SK-N-MC (cell line): ENCODE measurements at regions not wholly inside any gene's neighbourhood (a gene's known extent, or its start where the extent isn't known, plus 50 kb on each side); places are given as distances from the start of the nearest gene placed in this dataset.
"Not testable (repeated sequence)": the region's sequence is repeated elsewhere in the genome, so short reads cannot be mapped to it uniquely, and the experiment has no call there.

Experiments
- EZH2 ChIP-seq: fragments of 200-600 bp; sonication (generic); IDR thresholded peaks from one replicate; pipeline ENCODE4 v1.6.1; 2017; ENCODE audit warnings: antibody characterized with exemption
- FOXP2 ChIP-seq: optimal IDR thresholded peaks from 2 replicates; pipeline ENCODE3; 2011; ENCODE audit warnings: mild to moderate bottlenecking, moderate library complexity; ENCODE audit not compliant: insufficient read depth; ENCODE audit errors: extremely low read length, control extremely low read depth
- POLR2AphosphoS5 ChIP-seq: IDR thresholded peaks from 2 replicates; pipeline ENCODE4 v1.6.1; 2012; ENCODE audit warnings: mild to moderate bottlenecking, low read depth, low read length, borderline replicate concordance

DNA sequence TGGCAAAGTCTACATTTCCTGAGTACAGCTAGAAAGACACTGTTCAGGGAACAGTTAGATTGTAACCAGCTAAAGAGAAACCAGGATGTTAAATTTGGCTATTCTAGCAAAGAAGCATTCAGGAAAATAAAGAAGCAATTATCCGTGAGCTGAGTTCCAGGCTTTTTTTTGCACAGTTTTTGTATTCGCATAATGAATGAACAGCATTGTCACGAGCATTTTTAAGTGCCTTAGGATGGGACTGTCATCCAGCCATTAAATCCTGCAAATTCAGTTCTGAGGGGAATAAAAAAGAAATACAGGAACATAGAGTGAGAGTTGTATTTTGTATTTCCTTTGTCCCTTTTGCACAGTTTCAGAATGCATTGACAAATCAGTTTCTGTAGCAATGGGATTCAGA lies 1302.2 kb downstream of the CDH12 start:
- not testable (repeated sequence) for TF ChIP-seq EZH2, POLR2AphosphoS5, FOXP2
